ENCODE measurements at regions not wholly inside any gene's neighbourhood (a gene's known extent, or its start where the extent isn't known, plus 50 kb on each side); places are given as distances from the start of the nearest gene placed in this dataset.

DNA sequence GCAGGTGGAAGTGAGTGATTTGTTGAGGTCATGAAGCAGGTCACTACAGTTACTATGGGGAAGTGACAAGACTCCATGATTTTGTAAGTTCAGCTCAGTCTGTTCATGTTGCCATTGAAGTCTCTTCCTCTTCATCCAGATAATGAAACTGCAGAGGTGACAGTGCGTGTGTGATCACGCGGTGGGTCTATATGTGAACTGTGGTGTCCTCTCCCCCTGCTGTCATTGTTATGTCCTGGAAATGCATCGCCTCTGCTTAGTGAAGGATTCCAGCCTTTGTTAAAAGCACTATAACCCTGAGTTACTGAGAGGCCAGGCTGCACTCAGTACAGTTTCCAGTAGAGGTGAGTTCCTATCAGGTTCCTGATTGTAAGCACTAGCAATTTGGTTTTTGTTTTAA lies 216.2 kb upstream of the RMST start:
- no peak overlapping the region for H2AFZ ChIP-seq (ENCODE audit: low read depth, low read length, poor library complexity, severe bottlenecking)
- H3K36me3 ChIP-seq (ENCODE audit: control insufficient read depth in 1 of 2, insufficient read depth in 2 of 2, low read length in 2 of 2) = no peaks in the 10 kb centered on the region
- CTCF ChIA-PET = no interaction called here
- H3K4me2 ChIP-seq (ENCODE audit: low read length) = no peak overlapping the region
- no peaks in the 10 kb centered on the region for H3K9me2 ChIP-seq (ENCODE audit: insufficient read depth)
- no peaks in the 10 kb centered on the region for H3K27me3 ChIP-seq (ENCODE audit: insufficient read depth, low read length)
- no peak for DNase-seq (ENCODE audit: low read depth, low spot score)
- no peak overlapping the region for H3K27ac ChIP-seq (ENCODE audit: low read depth, low read length)
- RAD21 ChIA-PET (ENCODE audit: low non-redundant PET in 1 of 2, low total read pairs in 2 of 2, uncharacterized antibody in 2 of 2, unreplicated experiment in 2 of 2) = no interaction called here
- H3K79me2 ChIP-seq (ENCODE audit: insufficient read depth, low read length) = no peaks in the 10 kb centered on the region
- H3K9ac ChIP-seq (ENCODE audit: low read length) = no peak overlapping the region
- intact Hi-C loops (cut with micrococcal nuclease) = no loop called here
- no peak for TF ChIP-seq POLR2A (IDR thresholded peaks at IDR 0.05; ENCODE audit: borderline replicate concordance, extremely low read depth, insufficient read depth, insufficient read length)
- TF ChIP-seq, protein P1, sequence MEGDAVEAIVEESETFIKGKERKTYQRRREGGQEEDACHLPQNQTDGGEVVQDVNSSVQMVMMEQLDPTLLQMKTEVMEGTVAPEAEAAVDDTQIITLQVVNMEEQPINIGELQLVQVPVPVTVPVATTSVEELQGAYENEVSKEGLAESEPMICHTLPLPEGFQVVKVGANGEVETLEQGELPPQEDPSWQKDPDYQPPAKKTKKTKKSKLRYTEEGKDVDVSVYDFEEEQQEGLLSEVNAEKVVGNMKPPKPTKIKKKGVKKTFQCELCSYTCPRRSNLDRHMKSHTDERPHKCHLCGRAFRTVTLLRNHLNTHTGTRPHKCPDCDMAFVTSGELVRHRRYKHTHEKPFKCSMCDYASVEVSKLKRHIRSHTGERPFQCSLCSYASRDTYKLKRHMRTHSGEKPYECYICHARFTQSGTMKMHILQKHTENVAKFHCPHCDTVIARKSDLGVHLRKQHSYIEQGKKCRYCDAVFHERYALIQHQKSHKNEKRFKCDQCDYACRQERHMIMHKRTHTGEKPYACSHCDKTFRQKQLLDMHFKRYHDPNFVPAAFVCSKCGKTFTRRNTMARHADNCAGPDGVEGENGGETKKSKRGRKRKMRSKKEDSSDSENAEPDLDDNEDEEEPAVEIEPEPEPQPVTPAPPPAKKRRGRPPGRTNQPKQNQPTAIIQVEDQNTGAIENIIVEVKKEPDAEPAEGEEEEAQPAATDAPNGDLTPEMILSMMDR (IDR thresholded peaks at IDR 0.05 in 2 of 3, conservative IDR thresholded peaks at IDR 0.05 in 1 of 3; ENCODE audit: borderline replicate concordance in 1 of 3, insufficient read depth in 1 of 3, low read depth in 2 of 3, low read length in 2 of 3) = no peak
- TF ChIP-seq MAX (IDR thresholded peaks at IDR 0.05) = no peak
- no peak for TF ChIP-seq YY1 (IDR thresholded peaks at IDR 0.05; ENCODE audit: extremely low read depth, insufficient replicate concordance, low read depth, low read length)
- TF ChIP-seq EZH2 (IDR thresholded peaks at IDR 0.05) = no peak
- TF ChIP-seq FOSL1 (IDR thresholded peaks at IDR 0.05; ENCODE audit: low read depth) = no peak
- no peak for TF ChIP-seq EGR1 (IDR thresholded peaks at IDR 0.05; ENCODE audit: low read depth)
- no peak for TF ChIP-seq RAD21 (IDR thresholded peaks at IDR 0.05; ENCODE audit: low read depth)
- TF ChIP-seq ZFX (IDR thresholded peaks at IDR 0.05) = no peak
- TF ChIP-seq EZH2phosphoT487 (IDR thresholded peaks at IDR 0.05; ENCODE audit: borderline replicate concordance) = no peak
- no peak for TF ChIP-seq SP1 (IDR thresholded peaks at IDR 0.05; ENCODE audit: low read depth)
- no peak for TF ChIP-seq CBX3 (IDR thresholded peaks at IDR 0.05; ENCODE audit: low read depth)
- no peak for ATAC-seq
- no peaks in the 10 kb centered on the region for H4K20me1 ChIP-seq (ENCODE audit: insufficient read depth)
- POLR2A ChIA-PET = no interaction called here
- no peaks in the 10 kb centered on the region for H3K4me1 ChIP-seq (ENCODE audit: control insufficient read depth in 1 of 2, insufficient read depth in 2 of 2, low read length in 2 of 2)
- BruUV-seq (replicated peaks) = no TSS peak
- no peak overlapping the region for H3K4me3 ChIP-seq (replicated peaks in 1 of 2; ENCODE audit: low read depth in 1 of 2, low read length in 2 of 2)
- H3K9me3 ChIP-seq (ENCODE audit: control insufficient read depth in 1 of 2, insufficient read depth in 1 of 2, low read depth in 1 of 2, low read length in 2 of 2) = no peaks in the 10 kb centered on the region

Data from HCT116 (cell line).